Stimulated activated CD8-positive, alpha-beta memory T cell treated with anti-CD3 and anti-CD28 coated beads, Interleukin-7, amount 100 ng/mL, for 48 hours (primary cell): ENCODE measurements at regions not wholly inside any gene's neighbourhood (a gene's known extent, or its start where the extent isn't known, plus 50 kb on each side); places are given as distances from the start of the nearest gene placed in this dataset.

Experiments used
- DNase-seq, 2 donors: peaks; one replicate each; pipeline ENCODE4 v3.0.0-alpha.2; 2020; ENCODE audit warnings: low read depth in 1 of 2; ENCODE audit errors: extremely low read depth in 1 of 2

DNA sequence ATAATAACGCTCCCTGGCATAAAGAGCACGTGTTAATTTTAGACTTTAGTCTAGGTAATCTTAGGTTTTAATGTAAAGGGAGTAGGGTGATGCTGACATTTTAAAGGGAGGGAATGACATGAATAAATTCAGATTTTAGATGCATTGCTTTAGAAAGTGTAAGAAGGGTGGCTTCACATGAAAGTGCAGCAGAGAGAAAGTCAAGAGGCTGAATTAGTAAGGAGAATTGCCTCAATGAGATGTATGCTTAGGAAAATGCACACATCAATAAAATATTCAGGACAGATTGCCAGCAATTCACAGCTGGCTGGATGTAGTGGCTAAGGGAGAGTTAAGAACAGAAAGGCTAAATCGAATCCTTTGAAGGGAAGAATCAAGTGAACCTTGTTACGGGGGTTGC, 165.5 kb upstream of the CDH19 start:
- DNase-seq, result no peak

DNA sequence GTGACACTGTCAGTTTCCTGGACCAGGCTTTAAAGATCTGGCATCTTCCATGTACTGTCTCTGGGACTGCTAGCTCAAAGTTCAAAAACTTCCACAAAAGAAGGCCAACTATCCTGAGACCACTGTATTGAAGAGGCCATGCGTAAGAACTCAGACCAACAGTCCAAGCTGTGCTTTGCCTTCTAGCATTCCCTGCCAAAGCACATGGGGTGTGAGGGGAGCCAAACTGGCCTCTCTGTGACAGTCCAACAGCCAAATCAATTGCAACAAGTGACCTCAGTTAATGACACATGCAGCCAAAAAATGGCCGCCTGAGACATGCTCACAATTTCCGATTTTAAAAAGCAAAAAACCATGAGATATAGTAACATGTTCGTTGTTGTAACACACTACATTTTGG, 160.3 kb upstream of the CDH19 start:
- no peak for DNase-seq

DNA sequence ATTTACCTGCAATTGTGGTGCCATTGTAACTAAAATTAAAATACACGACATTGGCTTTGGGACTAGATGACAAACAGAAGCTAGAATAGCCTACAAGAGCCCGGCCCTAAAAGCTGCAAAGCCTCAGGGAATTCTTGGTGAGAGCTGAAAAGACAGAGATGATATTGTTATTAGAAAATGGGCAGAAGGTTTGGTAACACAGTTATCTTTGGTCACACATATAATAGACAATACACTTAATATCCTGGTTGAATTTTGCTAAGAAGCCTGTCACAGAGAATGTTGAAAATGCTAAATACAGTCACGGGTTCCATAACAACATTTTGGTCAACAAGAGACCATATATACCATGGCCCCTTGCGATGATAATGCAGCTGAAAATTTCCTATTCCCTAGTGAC, 157.3 kb upstream of the CDH19 start:
- DNase-seq, result no peak

DNA sequence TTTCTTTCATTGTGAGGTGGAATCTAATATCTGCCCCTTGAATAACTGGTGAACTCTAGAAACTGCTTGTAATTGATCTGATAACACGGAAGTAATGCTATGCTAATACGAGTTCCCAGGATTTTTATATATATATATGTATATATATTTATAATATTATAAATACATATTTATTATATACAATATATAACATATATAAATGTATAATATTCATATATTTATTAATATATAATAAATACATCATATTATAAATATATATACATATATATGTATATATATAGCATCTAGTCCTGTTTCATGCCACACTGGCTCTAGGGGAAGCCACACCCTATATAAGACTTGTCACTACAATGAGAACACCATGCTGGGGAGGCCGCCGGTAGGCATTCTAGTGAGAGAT, 156.7 kb upstream of the CDH19 start:
- no peak for DNase-seq

DNA sequence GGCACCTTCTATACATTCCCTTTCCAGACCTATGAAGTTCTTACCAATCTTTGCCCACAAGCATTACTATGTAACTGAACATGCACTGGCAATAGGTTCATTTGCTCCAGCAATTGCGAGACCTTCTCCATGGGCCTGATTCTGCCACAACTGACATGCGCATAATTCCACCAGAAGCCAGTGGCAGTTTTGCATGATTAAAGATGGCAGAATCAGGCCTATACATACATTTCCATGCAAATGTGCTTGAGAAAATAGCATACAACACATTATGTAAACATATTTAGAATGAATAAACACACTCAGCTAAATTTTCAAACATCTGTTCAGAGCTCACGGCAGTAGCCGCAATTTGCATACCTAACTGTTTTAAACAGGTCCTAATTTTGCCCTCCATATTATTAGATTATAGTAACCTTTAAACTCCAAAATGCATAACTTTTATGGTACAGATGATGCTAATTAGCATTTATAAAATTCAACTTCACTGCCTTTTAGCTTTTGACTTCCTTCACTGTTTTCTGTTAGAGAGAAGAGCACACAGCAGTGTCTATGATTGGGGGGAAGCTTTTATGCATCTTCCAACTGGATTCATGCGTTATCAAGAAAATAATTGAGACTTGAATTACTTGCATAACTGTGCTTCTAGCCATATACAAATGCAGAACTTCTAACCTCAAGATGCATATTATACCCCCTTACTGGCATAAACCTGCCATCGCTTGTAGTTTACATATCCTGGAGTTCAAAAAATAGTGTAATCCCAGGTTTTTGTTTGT, 155.3 kb upstream of the CDH19 start:
- no peak for DNase-seq

DNA sequence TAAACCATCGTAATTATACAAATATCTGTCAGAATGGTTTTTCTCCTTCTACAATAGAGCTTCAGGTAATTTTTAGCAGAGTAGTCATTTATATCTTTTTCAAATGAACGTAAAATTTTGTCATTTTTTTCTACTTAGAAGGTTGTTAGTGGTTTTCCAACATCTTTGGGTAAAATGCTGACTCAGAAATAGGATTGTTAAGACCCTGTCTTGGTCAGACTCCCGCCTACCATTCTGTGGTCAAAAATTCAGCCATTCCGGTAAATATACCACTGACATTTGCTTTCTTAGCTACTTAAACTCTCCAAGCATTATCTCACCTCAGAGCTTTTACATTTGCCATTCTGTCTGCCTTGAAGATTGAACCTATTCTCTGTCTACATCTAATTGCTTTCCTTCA, 154.1 kb upstream of the CDH19 start:
- no peak for DNase-seq

DNA sequence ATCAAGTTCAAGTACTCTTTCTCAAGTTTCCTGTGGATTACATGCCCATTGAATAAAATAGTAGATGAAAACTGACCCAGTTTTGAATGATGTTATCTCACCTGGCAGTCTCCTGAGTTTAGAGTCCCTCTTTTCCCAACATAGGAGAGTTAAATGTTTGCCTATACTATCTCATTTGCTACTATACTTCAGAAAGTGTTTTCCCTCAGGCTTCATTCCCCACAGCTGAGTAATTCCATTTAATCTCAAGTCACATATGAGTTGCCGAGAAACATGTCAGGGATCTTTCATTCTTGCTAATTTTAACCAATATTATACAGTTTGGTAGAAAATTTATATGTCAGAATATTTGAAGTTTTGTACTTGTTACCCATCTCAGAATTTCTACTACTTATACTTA, 150.4 kb upstream of the CDH19 start:
- no peak for DNase-seq

DNA sequence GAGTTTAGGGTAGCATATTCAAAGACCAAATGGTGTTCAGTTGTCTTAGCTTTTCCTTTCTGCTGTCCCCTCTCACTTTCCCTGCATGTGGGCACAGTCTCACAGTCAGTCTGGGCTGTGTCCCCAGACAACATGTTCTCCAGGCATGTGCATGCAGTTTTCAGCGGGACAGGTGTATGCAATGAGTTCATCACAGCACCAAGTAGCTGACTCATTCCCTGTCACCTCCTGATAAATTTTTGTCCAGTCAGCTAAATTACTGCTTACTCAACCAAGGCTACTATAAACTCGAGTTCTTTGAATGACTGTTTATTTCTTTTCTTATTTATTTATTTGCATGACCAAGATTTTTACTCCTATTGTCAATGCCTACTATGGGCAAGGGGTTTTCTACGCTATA, 148.8 kb upstream of the CDH19 start:
- DNase-seq, result no peak

DNA sequence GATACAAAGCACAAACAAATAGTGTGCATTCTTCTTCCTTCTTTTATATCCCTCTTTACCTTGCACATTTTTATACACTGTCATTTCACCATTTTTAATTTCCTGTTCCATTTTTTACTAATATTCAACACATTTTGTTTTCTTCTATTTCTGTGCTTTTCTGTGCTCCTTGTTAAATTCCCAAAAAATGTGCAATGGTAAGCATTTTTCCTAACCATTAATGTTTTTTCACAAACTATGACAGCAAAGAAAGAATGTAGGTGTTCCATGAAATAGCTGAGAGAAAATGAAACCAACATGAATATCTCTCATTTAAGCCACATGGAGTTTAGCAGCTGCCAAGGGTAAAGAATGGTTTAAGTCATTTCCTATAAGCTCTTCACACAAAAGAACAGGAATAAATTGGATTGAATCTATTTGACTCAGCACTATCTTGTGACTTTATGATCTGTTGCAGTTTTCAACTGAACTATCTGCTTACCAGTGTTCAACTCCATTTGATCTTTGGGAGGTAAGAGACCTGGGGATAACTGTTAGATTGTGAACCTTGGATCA, 145.7 kb upstream of the CDH19 start:
- DNase-seq, result no peak

DNA sequence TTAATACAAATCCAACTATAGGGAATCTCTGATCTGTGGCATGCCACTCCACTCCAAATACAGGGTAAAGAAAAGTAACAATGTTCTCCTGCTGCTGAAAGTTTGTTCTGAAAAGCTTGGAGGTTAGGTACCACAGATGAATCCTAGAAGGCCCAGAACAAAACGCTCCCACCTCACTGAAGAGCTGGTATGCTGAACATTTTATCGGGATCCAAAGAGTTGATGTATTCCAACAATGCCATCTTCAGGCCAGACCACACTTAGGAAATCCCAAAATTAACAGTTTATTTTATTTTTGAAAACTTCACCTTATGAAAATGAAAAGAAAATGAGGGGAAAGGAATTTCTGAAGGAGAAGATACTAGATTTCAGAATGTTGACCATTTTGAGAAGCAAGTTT, 145.1 kb upstream of the CDH19 start:
- DNase-seq, result no peak

DNA sequence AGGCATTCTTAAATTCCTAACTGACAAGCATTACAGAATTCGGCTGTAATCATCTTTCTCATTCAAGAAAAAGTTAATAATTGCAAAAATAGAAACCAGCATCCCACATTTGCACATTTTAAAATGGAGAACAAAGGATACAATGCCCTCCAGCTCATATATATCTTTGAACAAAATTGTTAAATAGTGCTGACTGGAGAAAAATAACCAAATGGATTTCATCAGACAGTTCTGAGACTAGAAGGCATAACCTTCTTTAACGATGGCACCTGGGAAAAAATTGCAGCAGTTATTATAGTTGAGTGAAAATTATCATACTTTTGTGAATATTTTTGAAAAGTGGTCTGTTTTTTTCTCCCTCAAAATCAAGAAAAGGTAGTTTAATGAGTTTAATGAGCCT, 138.9 kb upstream of the CDH19 start:
- DNase-seq, result no peak

DNA sequence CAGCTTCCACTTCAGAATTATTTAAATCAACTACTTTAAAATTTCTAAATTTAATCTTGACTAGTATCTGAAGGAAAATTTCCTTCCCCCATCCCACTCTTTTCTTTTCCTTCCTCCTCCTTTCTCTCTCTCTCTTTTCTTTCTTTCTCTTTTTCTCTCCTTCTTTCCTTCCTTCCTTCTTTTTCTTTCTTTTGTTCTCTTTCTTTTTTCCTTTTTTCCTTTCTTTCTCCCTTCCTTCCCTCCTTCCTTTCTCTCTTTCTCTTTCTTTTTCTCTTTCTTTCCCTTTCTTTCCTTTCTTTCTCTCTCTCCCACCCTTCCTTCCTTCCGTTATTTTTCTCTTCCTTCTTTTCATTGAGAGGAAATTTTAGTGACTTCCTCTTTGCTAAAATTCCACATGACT, 132.0 kb upstream of the CDH19 start:
- DNase-seq, result no peak

DNA sequence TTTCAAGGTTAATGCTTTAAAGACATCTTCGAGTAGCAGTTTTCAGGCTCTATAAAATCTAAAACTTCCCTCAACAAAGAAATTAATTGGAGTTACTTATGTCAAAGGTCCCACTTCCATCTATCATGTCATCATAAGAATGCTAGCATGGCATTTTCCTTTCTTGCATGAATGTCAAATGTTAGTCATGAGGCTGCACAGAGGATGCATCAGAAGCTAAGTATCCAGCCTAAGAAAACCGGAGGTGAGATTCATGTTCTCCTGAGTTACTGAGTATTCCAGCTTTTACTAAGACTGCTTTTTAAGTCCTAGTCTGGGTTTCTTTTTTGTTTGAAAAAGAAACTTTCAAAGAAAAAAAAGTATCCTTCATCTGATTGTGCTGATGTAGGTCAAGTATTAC, 130.6 kb upstream of the CDH19 start:
- no peak for DNase-seq

DNA sequence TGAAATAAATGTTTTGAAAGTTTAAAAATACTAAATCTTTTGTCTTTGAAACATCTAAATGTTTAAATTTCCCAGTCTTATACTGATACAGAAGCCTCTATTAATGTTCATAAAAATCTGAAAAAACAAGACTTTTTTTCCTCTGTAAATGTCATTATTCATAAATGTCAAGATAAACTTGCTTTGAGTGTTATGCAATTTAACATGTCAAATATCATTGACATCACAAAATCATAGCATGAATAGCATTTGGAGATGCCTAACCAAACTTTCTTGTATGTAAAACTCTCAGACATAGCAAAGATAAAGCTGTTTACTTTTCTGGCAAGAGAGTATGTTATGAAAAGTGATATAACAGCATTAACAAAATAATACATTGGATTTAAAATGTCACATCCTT, 128.0 kb upstream of the CDH19 start:
- DNase-seq, result no peak

DNA sequence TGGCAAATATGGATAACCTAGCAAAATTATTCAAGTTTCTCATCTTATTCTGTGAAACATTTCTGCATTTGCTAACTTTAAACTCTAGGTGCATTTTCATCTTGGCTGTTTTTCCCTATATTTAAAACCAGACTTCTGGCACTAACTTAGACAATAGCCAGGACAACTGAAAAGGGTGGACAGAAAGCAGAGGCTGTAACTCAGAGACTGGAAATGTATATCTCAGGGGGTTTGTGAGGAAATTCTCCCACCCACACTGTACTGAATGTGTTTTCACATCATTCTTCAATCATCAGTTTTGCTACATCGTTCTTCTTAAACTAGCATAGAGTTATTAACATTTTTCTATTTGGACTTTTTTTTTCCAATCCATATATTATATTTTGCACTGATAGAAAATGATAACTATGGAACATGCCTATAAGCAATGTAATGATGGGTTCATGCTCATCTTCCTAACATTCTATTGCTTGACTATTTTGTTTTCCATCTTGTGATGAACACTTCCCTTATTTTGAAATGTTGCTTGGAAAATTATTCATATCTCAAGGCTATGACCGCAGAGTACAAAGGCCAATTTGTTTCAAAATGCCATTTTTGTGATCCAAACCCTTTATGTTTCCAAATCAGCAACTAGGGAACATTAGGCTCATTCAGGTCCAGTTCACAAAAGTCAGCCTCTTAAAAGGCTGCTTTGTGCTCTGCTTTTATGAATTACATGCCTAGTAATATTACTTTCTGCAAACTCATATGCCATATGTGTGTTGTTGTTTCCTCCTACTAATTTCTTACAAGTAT, 125.8 kb upstream of the CDH19 start:
- DNase-seq, result no peak

DNA sequence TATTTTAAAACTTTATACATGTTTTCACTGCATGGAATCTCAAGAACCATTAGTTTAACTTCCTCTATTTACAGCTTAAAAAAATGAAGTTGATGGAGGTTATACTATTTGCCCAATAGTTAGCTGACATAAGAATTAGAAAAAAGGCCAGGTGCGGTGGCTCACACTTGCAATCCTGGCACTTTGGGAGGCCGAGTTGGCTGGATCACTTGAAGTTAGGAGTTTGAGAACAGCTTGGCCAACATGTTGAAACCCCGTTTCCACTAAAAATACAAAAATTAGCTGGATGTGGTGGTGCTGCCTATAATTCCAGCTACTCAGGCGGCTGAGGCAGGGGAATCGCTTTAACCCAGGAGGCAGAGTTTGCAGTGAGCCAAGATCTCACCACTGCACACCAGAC, 125.1 kb upstream of the CDH19 start:
- no peak for DNase-seq

DNA sequence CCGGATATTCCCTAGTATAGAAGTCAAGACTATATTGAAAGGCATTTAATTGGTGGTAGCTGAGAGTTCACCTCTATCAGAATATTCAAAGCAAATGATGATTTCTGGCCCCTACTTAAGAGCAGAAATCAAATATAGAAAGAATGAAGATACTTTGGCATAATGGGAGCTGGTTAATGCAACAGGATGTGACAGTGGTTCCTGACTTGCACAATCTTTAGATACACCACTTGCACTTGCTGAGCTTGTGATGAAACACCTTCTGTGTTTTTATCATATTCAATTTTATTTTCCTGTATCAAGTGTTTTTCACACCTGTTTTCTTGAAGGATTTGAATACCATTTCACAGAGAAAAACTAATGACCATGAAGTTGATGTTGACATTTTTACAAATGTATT, 124.1 kb upstream of the CDH19 start:
- DNase-seq, result no peak

DNA sequence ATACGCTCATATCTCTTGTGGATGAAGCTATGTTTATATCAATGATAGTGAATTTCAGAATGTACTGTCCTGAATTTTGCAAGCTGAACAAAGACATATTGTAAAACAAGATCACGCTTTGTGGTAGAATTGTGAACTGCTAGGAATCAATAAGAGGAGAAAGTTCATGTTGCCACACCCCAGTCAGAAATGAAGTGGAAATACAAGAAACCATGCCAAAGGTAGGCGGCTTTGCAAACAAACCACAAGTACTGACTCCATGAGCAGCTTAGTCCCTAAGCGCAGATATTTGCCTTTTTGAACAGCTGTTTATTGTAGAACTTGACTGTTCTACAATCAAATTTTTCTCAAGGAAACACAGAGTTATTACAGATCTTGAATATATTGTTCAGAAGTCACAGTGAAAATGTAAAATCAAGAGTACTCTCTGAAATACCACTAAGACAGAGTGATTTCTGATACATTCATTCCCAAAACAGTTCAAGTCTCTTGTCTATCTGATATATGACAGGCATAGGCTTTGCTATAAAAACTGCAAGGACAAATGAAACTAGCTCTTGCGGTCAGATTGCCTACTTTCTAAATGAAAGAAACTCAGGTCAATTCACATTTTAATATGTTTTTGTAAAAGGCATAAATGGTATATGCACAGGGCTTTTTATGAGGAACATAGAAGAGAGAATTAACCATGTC, 120.9 kb upstream of the CDH19 start:
- DNase-seq, result no peak

DNA sequence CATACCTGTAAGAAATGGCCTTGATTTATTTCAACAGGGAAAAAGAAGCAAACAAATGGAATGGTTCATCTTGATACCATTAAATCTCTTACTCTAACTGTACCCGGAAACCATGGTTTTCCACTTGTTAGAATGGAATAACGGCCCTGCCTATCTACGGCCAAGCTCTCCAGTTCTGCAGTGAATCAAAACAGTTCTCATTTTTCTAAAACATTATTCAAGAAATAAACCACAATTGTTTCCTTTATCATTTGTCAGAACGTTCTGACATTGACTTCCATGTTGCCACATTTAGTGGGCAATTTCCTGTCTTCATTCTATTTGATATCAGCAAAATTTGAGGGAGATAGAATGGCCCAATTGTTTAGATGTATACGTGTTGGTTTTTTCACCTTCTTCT, 118.8 kb upstream of the CDH19 start:
- no peak for DNase-seq

DNA sequence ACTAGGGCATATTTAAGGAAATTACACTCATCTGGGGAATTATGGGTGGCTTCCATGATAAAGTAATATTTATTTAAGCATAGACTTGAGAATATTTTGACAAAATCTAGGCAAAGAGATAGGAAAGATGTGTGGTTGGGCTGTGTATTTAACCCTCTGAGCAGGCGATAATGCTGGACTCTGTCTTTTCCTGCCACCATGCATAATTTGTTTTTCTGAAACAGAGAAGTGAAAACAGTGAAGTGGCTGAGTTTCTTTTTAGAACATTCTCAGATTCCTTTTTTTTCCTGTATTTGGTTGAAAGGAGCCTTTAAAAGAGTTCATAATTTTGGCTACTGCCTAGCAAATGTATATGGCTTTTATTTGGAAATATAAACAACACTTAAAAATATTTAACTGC, 104.8 kb upstream of the CDH19 start:
- no peak for DNase-seq

DNA sequence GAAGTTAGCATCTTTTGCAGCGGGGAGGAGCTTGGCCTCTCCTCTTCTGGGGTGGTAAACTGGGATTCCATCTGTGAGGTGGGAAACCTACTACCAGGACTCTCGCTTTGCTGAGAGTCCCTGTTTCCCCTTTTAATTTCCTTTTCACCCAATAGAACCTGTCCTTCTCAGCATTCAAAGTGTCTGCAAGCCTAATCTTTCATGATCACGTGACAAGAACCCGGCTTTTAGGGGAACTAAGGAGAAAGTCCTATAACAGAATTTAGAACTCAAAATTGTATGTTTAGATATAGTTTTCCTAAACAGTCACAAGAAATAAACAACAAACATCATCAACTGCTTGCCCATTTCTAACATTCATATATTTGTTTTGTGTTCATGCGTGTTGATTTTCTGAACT, 103.6 kb upstream of the CDH19 start:
- DNase-seq, result no peak

DNA sequence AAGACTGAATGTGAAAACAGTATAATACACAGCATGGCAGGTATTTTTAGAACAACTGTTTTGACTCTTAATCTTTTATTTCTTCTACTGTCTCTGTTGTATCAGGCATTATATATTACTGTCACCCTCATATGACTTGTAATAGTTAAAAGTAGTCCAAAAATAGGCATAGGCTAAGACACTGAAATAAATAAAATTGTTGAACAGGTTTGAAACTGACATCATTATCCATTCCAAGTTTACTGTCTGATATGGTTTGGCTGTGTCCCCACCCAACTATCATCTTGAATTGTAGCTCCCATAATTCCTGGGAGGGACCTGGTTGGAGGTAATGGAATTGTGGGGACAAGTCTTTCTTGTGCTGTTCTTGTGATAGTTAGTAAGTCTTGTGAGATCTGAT, 91.4 kb upstream of the CDH19 start:
- DNase-seq, result no peak
